Mucosa of descending colon (tissue), 3 donors: ENCODE measurements at regions not wholly inside any gene's neighbourhood (a gene's known extent, or its start where the extent isn't known, plus 50 kb on each side); places are given as distances from the start of the nearest gene placed in this dataset.

Experiments
- ATAC-seq: fragments of 200-7000 bp; cut with Tn5 transposase; one replicate; pipeline ENCODE4 v1.9.1; 2020; ENCODE audit warnings: mild to moderate bottlenecking, moderate library complexity
- DNase-seq, 3 donors: peaks; one replicate each; pipeline ENCODE4 v3.0.0-alpha.2; 2020
- H3K36me3 ChIP-seq: fragments of 200-600 bp; one replicate; pipeline ENCODE4 v1.8.0; 2021; ENCODE audit warnings: low read depth, mild to moderate bottlenecking
- H3K4me1 ChIP-seq: fragments of 200-600 bp; one replicate; pipeline ENCODE4 v1.8.0; 2021; ENCODE audit warnings: low read depth, mild to moderate bottlenecking
- H3K4me3 ChIP-seq: fragments of 200-600 bp; one replicate; pipeline ENCODE4 v1.8.0; 2021; ENCODE audit warnings: mild to moderate bottlenecking
- H3K9me3 ChIP-seq: fragments of 200-600 bp; one replicate; pipeline ENCODE4 v1.8.0; 2021; ENCODE audit warnings: mild to moderate bottlenecking
- intact Hi-C, 2 donors: fragments of 100-400 bp; cut with DNase I in 1 of 2; cut with micrococcal nuclease in 1 of 2; formaldehyde crosslinking; loops; one replicate each; pipeline versions ENCODE4 v1.11.0 to v1.11.1; 2022; cut with DNase I, micrococcal nuclease
- TF ChIP-seq, protein P1 (sequence below): fragments of 200-600 bp; IDR thresholded peaks from one replicate; pipeline ENCODE4 v1.8.0; 2022; ENCODE audit warnings: antibody characterized with exemption, mild to moderate bottlenecking
- donor health status: DM: no; HTN: no; CAD: no; lungs with moderate emphysema.
- donor health status: DM: no; HTN: no; CAD: no.
- donor health status: DM: no; HTN: yes; CAD: no.

DNA sequence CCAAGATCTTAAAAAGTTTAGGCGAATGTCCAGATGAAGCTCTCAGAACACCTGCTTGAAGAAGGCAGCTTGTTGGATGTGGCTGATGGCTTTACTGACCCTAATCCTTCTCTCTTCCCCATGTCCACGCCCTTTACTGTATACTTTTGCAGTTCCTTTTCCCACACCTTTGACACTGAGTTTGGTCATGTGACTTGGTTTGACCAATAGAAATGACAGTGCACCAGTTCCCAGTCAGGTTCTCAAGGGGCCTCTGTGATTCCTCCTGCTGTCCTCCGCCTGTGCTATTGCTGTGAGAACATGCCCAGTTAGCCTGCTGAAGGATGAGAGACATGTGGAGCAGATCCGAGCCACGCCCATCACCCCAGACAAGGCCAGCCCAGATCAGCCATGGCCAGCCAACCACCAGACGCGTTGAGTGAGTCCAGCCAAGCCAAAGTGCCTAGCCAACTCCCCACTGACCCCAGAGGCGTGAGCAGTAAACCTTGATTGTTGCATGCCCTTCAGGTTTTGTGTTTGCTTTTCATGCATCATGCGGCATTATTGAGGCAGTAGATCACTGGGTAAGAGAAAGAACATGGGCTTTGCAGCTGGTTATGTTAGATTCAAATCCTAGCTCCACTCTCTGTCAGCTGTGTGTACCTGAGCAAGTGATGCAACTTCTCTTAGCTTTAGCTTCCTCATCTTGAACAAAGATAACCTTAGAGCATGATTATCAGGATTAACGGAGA is 258.0 kb upstream of the SIX2 start:
- TF ChIP-seq, protein P1, sequence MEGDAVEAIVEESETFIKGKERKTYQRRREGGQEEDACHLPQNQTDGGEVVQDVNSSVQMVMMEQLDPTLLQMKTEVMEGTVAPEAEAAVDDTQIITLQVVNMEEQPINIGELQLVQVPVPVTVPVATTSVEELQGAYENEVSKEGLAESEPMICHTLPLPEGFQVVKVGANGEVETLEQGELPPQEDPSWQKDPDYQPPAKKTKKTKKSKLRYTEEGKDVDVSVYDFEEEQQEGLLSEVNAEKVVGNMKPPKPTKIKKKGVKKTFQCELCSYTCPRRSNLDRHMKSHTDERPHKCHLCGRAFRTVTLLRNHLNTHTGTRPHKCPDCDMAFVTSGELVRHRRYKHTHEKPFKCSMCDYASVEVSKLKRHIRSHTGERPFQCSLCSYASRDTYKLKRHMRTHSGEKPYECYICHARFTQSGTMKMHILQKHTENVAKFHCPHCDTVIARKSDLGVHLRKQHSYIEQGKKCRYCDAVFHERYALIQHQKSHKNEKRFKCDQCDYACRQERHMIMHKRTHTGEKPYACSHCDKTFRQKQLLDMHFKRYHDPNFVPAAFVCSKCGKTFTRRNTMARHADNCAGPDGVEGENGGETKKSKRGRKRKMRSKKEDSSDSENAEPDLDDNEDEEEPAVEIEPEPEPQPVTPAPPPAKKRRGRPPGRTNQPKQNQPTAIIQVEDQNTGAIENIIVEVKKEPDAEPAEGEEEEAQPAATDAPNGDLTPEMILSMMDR = no peak
- ATAC-seq (peak; percentile 14), DNase-seq (no peak)
- intact Hi-C loops = no loop called here
- no peak overlapping the region for H3K4me3 ChIP-seq
- H3K9me3 ChIP-seq = no peaks in the 10 kb centered on the region
- no peaks in the 10 kb centered on the region for H3K4me1 ChIP-seq
- H3K36me3 ChIP-seq = no peaks in the 10 kb centered on the region

DNA sequence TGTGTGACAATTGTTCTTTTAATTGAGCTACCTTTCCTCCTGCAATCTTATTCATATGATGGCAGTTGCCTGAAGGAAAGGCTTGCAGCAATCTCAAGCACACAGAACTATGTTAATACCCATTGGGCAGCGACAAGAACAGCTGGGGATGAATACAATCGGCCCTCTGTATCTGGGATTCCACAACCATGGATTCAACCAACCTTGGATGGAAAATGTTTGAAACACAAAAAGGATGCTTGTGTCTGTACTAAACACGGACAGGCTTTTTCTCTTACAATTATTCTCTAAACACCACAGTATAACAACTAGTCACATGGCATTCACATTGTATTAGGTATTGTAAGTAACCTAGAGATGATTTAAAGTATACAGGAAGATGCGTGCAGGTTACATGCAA is 256.1 kb upstream of the SIX2 start:
- Histone ChIP-seq H3K4me3 (no peak overlapping the region), H3K9me3 (no peaks in the 10 kb centered on the region), H3K36me3 (no peaks in the 10 kb centered on the region), H3K4me1 (no peaks in the 10 kb centered on the region)
- intact Hi-C loops = no loop called here
- ATAC-seq (no peak), DNase-seq (no peak)
- TF ChIP-seq, protein P1 = no peak

DNA sequence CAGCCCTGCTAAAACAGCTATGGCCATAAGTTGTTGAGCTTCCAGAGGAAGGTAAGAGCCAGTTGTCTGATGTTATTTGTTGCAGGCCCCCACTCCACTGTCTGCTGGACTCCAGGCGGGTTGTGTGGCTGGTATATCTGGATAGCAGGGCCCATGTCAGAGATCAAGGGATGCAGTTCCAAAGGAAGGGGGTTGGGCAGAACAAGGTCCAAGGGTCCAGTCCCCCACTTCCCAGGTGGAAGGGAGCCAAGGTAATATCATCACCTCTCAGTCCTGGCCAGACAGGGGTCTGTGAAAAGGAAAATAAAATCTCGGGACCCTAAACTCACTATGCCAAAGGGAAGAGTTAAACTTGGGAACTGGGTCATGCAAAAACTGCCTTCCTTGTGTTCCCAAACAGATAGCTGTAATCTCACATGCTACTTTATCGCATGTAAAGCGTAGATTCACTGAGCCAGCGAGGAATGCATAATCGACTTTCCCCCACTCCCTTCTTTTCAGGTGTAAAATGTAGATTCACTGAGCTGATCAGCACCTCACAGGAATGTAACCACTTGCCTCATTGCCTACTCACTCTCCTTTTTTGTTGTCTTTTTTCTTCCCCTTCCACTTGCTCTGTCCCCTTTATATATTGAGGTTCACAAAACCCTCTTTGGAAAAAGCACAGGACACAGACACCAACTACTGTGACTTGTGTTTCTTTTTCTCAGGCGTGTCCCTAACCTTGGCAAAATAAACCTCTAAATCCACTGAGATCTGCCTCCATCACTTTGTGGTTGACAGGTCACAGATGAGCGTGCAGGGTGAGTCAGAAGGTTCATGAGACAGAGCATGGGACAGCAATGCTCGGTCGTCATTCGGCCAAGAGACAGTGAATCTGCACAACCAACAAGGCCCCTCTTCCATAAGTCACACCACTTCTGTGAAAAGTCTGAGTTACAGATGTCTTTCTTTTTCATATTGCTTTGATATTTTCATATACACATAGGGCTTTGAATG is 255.3 kb upstream of the SIX2 start:
- Histone ChIP-seq H3K36me3 (no peaks in the 10 kb centered on the region), H3K4me1 (no peaks in the 10 kb centered on the region), H3K9me3 (no peaks in the 10 kb centered on the region), H3K4me3 (no peak overlapping the region)
- TF ChIP-seq, protein P1 = no peak
- ATAC-seq (no peak), DNase-seq (no peak)
- intact Hi-C loops = no loop called here

DNA sequence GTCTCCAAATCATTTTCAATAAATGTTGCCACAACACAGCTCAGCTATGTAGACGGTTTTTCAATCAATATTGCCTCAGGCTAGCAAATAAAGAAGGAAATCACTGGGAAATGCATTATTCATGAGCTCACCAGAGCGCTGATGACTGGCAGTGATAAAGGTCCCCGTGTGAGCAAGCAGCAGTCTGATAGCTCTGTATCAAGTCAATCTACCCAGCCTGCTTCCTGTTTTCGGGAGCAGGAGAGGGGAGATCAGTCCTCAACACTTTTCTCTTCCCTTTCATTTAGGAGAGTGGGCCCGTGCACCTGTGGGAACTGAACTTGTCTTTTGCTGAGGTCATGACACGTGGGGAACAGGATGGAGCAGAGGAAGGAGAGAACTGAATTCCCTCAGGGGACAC is 253.9 kb upstream of the SIX2 start:
- no peaks in the 10 kb centered on the region for H3K4me1 ChIP-seq
- no peak for ATAC-seq
- no peaks in the 10 kb centered on the region for H3K36me3 ChIP-seq
- DNase-seq = no peak
- H3K9me3 ChIP-seq = no peaks in the 10 kb centered on the region
- TF ChIP-seq, protein P1 = no peak
- H3K4me3 ChIP-seq = no peak overlapping the region
- intact Hi-C loops = no loop called here

DNA sequence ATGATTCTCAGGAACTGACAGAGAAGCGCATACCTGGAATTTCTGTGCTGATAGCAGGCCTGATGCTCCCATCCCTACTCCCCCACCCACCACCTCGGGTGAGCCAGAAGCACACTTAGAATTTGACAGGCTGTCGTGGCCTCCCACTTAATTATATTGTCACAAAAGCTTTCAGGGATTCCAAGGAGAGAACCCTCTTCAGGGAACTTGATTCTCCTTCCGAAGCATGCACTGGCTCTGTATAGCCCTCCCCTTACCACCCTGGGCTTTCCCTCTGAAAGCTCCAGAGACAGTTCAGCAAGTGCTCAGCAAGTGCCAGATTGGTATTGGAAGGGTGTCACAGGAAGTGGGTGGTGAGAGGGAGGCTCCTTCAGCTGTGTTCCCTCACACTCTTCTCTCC is 252.5 kb upstream of the SIX2 start:
- Histone ChIP-seq H3K4me1 (no peaks in the 10 kb centered on the region), H3K4me3 (no peak overlapping the region), H3K9me3 (no peaks in the 10 kb centered on the region), H3K36me3 (no peaks in the 10 kb centered on the region)
- ATAC-seq (no peak), DNase-seq (no peak)
- TF ChIP-seq, protein P1 = no peak
- intact Hi-C loops = no loop called here
